CD4-positive, alpha-beta T cell treated with Interleukin-2 at 100 ng/mL for 4 hours (primary cell): ENCODE measurements at regions not wholly inside any gene's neighbourhood (a gene's known extent, or its start where the extent isn't known, plus 50 kb on each side); places are given as distances from the start of the nearest gene placed in this dataset.
"Not testable (repeated sequence)": the region's sequence is repeated elsewhere in the genome, so short reads cannot be mapped to it uniquely, and the experiment has no call there.

Experiments
- DNase-seq: peaks from one replicate; pipeline ENCODE4 v3.0.0-alpha.2; 2020; ENCODE audit warnings: low spot score

GRCh38 chr14:101246894-101247841, 314.1 kb upstream of the DIO3 start:
- no peak for DNase-seq

DNA sequence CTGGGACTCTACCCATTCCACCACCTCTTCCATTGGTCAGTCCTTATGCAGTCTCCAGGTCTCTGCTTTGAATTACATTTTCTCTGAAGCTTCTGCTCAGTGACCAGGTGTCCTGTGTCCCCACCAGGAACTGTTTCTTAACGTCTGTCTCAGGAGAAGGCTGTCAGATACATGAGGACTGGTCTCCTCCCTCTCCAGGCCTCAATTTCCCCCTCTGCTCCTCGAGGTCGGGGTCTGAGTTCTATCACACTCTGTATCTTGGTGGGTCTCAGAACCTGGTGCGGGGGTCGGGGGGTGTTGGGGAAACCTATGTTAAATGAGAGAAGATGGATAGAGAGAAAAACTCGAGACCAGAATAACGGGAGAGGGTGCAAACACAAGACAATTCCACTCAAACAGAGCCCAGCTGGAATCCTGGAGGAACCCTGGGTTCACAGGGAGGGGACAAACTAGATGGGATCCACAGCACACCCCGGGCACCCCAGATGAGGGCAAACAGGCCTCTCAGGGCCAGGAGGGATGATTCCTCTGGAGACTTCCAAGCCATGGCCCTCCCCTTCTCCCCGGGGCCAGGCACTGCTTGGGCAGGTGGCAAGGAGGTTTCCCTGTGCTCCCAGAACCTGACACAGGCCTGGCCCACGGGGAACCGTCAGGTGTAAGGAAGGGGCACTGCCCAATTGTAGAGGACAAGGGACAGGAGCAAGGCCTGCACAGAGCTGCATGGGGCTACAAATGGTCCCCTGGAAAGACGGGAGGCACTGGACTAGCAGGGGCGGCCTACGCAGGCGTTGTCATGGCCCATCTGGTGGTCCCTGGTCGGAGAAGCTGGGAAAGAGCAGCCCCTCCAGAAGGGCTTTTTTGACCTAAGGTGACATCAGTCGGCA, 313.2 kb upstream of the DIO3 start:
- no peak for DNase-seq

- no peak for DNase-seq
Measured at GRCh38 chr14:101248840-101249675, 312.2 kb upstream of the DIO3 start.

DNA sequence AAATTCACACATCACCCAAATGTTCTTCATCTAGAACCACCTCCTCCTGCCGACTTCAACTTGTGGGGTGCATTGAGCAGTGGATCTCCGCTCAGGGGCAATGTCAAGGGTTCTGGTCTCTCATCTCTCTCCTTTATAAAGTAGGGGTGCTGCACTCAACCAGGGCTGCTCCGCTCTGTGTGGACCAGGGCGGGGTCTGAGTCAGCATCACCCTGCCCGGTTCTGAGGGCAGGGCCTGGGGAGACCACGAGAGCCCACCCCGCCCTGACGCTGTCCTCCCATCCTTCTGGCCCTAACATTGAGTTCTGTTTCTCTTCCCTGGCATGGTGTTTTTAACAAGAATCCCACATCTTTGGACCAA, 311.6 kb upstream of the DIO3 start:
- no peak for DNase-seq

GRCh38 chr14:101250336-101250947, 310.9 kb upstream of the DIO3 start:
- no peak for DNase-seq

- DNase-seq = no peak
Measured at GRCh38 chr14:101250948-101251811, 310.1 kb upstream of the DIO3 start.

DNA sequence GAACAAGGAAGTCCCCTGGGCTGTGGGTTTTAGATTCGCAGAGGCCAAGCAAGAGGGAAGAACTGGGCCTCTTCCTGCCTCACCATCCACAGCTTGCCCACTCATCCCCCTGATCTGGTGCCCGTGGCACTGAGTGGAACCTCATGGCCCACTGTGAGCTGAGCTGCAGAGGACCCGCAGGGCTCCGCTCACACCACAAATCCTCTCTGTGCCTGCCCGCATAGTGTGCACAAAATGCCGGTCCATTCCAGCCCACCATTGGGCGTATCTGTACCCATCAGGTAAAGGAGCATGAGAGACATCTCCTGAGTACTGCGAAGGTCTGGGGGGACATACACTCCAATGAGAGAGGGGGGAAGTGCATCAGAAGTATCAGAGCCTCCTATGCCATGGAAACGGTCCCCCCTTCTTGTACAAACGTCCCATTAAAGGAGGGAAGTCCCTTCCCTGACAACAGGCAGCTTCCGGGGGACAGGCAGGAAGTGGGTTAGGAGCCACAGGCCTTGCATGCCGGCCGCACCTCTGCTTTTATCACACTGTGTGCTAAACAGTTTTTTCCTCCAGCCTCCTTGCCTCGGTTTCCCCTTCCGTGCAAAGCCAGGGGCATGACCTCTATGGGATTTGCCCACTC, 309.4 kb upstream of the DIO3 start:
- DNase-seq = no peak

GRCh38 chr14:101252443-101253214, 308.7 kb upstream of the DIO3 start:
- no peak for DNase-seq

GRCh38 chr14:101253948-101254347, 307.3 kb upstream of the DIO3 start:
- no peak for DNase-seq

DNA sequence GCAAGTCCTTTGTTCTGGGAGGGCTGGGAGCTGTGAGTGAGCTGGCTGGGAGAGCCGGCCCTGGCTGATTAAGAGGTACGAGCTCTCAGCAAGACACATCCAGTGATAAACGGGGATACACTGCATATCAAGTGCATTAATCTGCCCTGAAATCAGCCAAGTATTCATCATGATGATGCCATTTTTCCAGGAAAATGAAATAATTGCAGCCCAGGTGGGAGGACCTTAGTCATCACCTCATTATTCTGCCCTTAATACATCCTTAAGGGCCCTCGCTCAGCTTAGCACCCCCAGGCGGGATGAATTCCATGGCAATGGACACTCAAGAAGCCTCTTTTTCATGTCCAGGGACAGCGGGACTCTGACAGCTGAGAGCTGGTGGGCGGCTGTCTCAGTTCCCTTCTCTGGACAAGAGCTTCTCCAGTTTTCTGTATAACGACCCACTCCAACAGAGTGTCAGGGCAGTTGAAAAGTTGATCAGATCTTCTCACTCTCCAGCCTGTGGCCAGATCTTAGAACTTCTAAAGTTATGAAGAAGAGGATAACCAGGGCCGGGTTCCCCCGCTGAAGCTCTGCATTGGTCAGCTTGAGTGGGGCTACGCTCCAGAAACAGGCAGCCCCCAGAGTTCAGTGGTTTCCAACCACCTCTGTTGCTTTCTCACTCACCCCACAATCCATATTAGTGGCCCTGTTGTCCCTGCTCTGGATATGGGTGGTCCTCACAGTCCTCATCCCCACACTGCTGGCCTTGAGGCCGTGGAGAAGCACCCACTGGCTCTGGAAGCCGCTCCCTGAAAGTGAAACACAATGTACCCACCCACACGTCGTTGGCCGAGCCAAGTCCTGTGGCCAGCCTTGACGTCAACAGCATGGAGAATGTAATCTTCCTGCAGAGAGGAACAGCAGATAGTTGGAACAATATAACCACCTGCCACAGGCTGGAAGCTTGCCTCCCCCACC, 306.2 kb upstream of the DIO3 start:
- no peak for DNase-seq

DNA sequence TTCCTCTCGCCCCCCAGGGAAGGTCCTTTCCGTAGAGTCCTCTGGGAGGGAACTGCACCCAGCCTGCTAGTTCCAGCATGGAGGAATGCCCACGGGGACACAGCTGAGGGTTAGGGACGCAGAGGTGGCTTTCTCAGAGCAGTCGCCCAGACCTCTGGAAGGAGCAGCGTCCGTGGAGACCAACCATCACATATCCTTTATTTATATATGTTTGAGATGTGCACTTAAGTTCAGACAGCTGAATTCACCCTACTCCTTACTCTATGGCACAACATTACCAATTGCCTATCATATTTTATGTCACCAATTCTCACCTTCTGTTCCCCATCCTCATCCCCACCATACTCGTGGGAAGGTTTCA, 305.6 kb upstream of the DIO3 start:
- no peak for DNase-seq

DNA sequence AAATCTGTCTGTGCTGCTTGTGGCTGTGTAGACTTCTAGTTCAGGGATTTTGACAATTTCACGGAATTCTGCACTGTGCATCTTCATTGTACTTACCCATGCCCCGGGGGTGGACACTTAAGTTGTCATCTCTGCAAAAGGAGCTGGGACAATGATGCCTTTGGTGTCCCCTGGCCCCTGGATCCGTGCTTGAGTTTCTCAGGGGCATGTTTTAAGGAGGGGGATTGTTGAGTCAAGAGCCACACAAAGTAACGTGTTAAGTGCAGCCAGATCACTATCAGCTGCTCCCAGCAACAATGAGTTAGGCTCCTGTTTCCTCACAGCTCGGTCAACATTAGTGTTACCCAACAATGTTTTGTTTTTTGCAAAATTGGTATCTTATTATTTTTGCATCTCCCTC, 305.0 kb upstream of the DIO3 start:
- DNase-seq = no peak

GRCh38 chr14:101257551-101257950, 303.7 kb upstream of the DIO3 start:
- DNase-seq = no peak

- DNase-seq = no peak
Measured at GRCh38 chr14:101259748-101260147, 301.5 kb upstream of the DIO3 start.

DNA sequence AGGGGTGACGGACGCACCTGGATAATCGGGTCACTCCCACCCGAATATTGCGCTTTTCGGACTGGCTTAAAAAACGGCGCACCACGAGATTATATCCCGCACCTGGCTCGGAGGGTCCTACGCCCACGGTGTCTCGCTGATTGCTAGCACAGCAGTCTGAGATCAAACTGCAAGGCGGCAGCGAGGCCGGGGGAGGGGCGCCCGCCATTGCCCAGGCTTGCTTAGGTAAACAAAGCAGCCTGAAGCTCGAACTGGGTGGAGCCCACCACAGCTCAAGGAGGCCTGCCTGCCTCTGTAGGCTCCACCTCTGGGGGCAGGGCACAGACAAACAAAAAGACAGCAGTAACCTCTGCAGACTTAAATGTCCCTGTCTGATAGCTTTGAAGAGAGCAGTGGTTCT, 294.9 kb upstream of the DIO3 start:
- DNase-seq = not testable (repeated sequence)

DNA sequence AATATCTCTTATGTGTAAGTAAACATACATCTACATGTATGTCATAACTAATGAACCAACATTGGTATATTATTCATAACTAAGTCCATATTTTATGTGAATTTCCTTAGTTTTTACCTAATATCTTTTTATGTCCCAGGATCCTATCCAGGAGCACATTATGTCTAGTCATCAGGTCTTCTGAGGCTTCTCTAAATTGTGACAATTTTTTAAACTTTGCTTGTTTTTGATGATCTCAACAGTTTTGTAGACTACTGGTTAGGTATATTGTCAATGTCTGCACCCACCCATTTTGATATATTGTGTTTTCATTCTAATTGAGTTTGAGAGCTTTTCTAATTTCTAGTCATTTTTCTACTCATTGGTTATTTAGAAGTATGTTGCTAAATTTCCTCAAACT, 288.2 kb upstream of the DIO3 start:
- no peak for DNase-seq

- DNase-seq = no peak
Measured at GRCh38 chr14:101276309-101277091, 284.8 kb upstream of the DIO3 start.

DNA sequence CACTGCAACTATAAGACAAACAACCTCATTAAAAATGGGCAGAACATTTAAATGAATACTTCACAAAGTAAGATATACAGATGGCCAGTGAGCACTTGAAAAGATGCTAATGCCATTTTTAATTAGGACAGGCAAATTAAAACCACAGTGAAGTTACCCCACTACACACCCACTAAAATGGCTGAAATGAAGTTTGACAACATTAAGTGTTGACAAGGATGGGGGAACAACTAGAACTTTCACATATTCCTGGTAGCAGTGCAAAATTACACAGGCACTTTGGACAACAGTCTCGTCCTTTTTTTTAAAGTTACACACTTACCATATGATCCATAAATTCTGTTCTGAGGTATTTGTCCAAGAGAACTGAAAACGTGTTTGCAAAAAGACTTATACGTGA, 278.9 kb upstream of the DIO3 start:
- no peak for DNase-seq
